HL-60 (cell line): ENCODE measurements at regions not wholly inside any gene's neighbourhood (a gene's known extent, or its start where the extent isn't known, plus 50 kb on each side); places are given as distances from the start of the nearest gene placed in this dataset.

Source experiments
- GABPA ChIP-seq: IDR thresholded peaks from 2 replicates; pipeline ENCODE4 v1.6.1; 2012; ENCODE audit warnings: low read depth
- POLR2AphosphoS5 ChIP-seq: IDR thresholded peaks from 2 replicates; pipeline ENCODE4 v1.6.1; 2012; ENCODE audit warnings: low read depth
- TF ChIP-seq, protein P1 (sequence below): IDR thresholded peaks from one replicate; pipeline ENCODE4 v1.5.1; 2011; ENCODE audit warnings: low read length, control low read depth, inconsistent platforms; ENCODE audit not compliant: insufficient read depth

- TF ChIP-seq, protein P1, sequence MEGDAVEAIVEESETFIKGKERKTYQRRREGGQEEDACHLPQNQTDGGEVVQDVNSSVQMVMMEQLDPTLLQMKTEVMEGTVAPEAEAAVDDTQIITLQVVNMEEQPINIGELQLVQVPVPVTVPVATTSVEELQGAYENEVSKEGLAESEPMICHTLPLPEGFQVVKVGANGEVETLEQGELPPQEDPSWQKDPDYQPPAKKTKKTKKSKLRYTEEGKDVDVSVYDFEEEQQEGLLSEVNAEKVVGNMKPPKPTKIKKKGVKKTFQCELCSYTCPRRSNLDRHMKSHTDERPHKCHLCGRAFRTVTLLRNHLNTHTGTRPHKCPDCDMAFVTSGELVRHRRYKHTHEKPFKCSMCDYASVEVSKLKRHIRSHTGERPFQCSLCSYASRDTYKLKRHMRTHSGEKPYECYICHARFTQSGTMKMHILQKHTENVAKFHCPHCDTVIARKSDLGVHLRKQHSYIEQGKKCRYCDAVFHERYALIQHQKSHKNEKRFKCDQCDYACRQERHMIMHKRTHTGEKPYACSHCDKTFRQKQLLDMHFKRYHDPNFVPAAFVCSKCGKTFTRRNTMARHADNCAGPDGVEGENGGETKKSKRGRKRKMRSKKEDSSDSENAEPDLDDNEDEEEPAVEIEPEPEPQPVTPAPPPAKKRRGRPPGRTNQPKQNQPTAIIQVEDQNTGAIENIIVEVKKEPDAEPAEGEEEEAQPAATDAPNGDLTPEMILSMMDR = no peak
- no peak for TF ChIP-seq GABPA
- TF ChIP-seq POLR2AphosphoS5 = no peak
These were observed 137.9 kb upstream of the LRIG1 start for GRCh38 chr3:66638717-66639116.
